RWPE1 (cell line): ENCODE measurements at regions not wholly inside any gene's neighbourhood (a gene's known extent, or its start where the extent isn't known, plus 50 kb on each side); places are given as distances from the start of the nearest gene placed in this dataset.

ENCODE experiments used
- CTCF ChIA-PET: fragments of 350-600 bp; sonication (Branson Sonifier 250); formaldehyde crosslinking; extraction: SDS; loops from one replicate; lab custom pipeline; 2021; lab: Yijun Ruan, JAX
- POLR2A ChIA-PET: fragments of 400-600 bp; formaldehyde crosslinking; extraction: SDS; loops from one replicate; lab custom pipeline; 2020; ENCODE audit warnings: antibody characterized with exemption; ENCODE audit not compliant: low non-redundant PET; lab: Yijun Ruan, JAX
- DNase-seq: peaks from one replicate; pipeline ENCODE4 v3.0.0; 2012; ENCODE audit warnings: low spot score
- H3K27ac ChIP-seq: fragments of 450-650 bp; 2 replicates; pipeline ENCODE4 v1.5.1; 2017
- TF ChIP-seq, protein P1 (sequence below): fragments of 450-650 bp; conservative IDR thresholded peaks from 2 replicates; pipeline ENCODE4 v1.5.1; 2017; ENCODE audit warnings: low read depth, mild to moderate bottlenecking

DNA sequence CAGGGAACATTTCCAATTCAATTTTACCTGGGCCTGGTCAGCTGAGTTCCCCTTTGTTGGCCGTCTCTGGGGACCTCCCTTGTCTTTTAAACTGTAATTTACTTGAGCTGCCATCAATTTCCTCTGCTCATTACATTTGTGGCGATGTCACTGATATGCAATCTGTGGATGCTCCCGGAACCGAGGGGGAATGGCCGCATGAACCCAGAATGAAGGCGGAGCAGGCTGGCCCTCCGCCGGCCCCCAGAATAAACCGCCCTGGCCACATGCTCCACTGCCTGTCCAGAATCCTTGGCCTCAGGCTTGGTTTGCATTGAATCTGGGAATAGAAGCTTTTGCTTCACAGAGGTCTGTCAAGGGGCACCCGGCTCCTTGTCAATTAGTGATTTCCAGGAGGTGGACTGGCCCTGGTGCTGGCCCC, 276.8 kb downstream of the TEX29 start:
- POLR2A ChIA-PET = no interaction called here
- TF ChIP-seq, protein P1, sequence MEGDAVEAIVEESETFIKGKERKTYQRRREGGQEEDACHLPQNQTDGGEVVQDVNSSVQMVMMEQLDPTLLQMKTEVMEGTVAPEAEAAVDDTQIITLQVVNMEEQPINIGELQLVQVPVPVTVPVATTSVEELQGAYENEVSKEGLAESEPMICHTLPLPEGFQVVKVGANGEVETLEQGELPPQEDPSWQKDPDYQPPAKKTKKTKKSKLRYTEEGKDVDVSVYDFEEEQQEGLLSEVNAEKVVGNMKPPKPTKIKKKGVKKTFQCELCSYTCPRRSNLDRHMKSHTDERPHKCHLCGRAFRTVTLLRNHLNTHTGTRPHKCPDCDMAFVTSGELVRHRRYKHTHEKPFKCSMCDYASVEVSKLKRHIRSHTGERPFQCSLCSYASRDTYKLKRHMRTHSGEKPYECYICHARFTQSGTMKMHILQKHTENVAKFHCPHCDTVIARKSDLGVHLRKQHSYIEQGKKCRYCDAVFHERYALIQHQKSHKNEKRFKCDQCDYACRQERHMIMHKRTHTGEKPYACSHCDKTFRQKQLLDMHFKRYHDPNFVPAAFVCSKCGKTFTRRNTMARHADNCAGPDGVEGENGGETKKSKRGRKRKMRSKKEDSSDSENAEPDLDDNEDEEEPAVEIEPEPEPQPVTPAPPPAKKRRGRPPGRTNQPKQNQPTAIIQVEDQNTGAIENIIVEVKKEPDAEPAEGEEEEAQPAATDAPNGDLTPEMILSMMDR = no peak
- DNase-seq = no peak
- CTCF ChIA-PET = interaction anchor here (0.6 kb wide), 1 partner anchor 446 kb away, joined by 3 read pairs; no protein-coding TSS in a partner anchor
- no peak overlapping the region for H3K27ac ChIP-seq

- TF ChIP-seq, protein P1 = no peak
- H3K27ac ChIP-seq = no peak overlapping the region
- ChIA-PET CTCF (interaction anchor here (0.6 kb wide), 1 partner anchor 445 kb away, joined by 3 read pairs; no protein-coding TSS in a partner anchor), POLR2A (no interaction called here)
- DNase-seq = no peak
Measured at GRCh38 chr13:111597618-111598017, 277.2 kb downstream of the TEX29 start.

DNA sequence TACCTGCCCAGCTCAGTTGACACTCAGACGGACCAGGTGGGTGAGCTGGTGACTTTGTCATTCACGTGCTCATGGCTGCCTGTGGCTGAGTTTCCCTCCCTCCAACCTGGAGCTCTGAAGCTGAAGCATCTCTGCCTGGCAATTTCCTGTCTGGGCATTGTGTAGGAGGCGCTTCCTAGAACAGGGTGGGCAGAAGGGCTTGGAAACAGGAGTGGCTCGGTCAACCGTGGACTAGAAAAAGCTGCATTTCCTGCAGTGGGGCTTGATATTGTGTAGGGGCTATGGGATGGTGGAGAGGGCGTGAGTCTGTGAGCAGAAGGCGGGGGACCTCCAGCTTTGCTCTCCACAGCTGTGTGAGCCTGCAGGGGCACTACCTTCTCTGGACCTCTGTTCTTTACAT, 278.3 kb downstream of the TEX29 start:
- POLR2A ChIA-PET = no interaction called here
- no peak for DNase-seq
- no peak overlapping the region for H3K27ac ChIP-seq
- CTCF ChIA-PET = no interaction called here
- TF ChIP-seq, protein P1 = no peak

- POLR2A ChIA-PET = no interaction called here
- TF ChIP-seq, protein P1 = no peak
- H3K27ac ChIP-seq = no peak overlapping the region
- DNase-seq = no peak
- CTCF ChIA-PET = interaction anchor here (0.7 kb wide), 1 partner anchor 802 kb away, joined by 3 read pairs; no protein-coding TSS in a partner anchor
Measured at GRCh38 chr13:111599791-111600190, 279.3 kb downstream of the TEX29 start.

DNA sequence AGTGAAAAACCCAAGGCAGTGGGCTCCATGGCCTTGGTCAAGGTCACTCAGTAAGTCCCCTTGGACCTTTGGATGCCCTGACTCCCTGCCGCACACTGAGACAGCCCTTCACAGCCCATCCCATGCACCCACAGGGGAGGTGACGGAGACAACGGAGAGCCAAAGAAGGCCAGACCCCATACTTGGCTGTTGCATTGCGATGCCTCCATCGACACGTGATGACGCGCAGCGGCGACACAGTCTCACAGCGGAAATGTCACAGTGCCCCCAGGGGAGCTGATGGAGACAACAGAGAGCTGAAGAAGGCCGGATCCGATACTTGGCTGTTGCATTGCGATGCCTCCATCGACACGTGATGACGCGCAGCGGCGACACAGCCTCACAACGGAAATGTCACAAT, 282.4 kb downstream of the TEX29 start:
- CTCF ChIA-PET = interaction anchor here (0.6 kb wide), 1 partner anchor 830 kb away, joined by 3 read pairs; no protein-coding TSS in a partner anchor
- DNase-seq = no peak
- POLR2A ChIA-PET = no interaction called here
- H3K27ac ChIP-seq = no peak overlapping the region
- TF ChIP-seq, protein P1 = no peak

- H3K27ac ChIP-seq = no peak overlapping the region
- TF ChIP-seq, protein P1 = no peak
- no peak for DNase-seq
- CTCF ChIA-PET = no interaction called here
- POLR2A ChIA-PET = no interaction called here
Measured at GRCh38 chr13:111604097-111604496, 283.7 kb downstream of the TEX29 start.
